GM21360 (cell line): ENCODE measurements at regions not wholly inside any gene's neighbourhood (a gene's known extent, or its start where the extent isn't known, plus 50 kb on each side); places are given as distances from the start of the nearest gene placed in this dataset.

Experiments used
- ATAC-seq: cut with Tn5 transposase; IDR thresholded peaks from one replicate; pipeline ENCODE4 v1.9.1; 2021; ENCODE audit warnings: mild to moderate bottlenecking, moderate library complexity; ENCODE audit not compliant: unreplicated experiment

DNA sequence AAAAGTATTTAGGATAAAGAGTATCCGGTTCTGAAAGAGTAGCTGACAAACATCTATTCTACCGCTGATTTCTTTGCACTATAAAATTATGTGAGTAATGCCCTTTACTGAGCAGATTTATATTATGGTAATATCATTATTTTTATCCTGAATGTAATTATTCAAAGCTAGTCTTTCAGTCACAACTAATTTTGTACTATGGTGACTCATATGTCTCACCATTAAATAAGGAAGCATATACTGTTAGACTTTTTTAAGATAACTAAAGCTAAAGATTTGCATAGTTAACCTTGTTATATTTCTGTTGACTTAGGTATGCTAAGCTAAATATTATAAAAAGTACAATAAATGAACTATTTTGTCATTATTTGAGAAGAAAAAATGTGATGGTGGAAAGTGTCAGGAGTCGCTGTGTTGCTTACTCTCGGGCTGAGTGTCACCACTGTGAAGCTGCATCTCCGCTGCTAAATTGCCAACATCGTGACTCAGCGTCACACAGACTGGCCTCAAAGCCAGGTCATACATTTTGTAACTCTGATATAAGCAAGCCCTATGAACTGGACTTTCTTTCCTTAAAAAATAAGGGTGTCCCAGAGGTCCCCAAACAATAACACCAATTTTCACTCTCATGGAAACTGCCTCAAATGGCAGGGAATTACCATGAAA lies 69.1 kb upstream of the SSTR1 start:
- ATAC-seq = no peak

DNA sequence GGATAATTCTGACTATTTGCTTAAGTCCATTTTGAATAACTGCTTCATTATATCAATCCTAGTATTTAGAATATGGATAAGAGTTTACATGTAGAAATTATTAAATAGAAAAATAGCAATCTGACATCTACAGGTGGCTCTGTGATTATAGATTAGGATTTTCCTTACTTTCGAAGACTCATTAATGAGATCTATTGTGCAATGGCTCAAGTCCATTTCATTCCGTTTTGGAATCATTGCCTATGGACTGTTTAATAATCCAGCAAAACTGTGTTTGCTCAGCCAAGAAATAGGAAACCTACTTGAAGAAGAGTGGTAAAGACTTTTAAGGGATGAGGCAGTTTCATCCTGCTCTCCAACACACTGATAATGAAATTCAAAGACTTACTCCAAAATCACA lies 67.8 kb upstream of the SSTR1 start:
- no peak for ATAC-seq

GRCh38 chr14:38143170-38143569 lies 64.5 kb upstream of the SSTR1 start:
- no peak for ATAC-seq

DNA sequence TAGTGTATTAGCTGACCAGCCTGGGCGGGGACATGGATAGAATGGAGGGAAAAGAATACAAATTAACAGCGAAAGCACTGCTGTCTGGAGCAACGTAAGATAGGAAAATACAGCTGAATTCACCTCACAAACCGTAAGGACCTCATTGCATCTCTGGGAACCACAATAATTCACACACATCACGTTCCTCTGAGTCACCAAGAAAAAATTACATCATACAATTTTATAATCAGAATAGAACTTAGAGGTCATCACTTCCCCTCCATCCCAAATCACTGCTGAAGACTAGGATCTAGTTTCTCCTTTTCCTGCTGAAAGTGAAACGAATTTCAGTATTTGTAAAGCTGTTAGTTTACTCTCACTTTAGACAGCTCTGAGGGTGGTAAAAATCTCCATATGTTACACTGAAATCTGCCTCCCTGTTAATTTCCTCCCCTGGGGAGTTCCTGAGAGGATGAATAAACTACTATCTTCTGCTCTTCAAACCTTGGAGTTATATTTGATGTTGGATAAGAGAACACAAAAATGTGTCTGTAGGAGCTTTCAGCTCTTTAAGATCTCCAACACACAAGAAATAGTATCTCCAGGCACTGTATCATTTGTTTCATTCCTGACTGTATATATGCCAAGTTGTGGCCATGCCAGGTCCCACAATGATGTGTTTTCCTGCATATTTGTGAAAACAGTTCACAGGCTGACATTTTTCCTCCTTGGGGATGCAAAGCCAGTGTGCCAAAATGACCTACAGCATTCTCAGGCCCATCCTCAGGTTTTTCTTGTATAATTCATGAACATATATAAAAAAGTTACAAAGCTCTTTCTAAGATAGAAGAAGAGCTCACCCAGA lies 63.8 kb upstream of the SSTR1 start:
- ATAC-seq = no peak

DNA sequence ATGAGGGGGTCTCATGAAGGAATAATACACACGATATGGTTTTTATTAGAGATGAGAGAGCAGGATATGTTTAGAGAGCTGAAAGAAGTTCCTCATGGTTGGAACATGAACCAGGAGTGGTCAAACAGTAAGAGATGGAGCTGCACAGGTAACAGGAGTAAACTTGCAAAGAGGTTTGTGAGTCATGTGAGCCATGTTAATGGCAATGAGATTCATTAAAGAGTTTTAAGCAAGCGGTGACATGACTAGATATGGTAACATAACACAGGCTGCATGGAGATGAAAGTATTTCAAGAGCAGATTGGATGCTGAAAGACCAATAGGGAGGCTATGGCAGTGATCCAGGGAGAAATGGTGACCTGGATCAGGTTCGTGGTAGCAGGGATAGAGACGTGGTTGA lies 62.6 kb upstream of the SSTR1 start:
- ATAC-seq = no peak

DNA sequence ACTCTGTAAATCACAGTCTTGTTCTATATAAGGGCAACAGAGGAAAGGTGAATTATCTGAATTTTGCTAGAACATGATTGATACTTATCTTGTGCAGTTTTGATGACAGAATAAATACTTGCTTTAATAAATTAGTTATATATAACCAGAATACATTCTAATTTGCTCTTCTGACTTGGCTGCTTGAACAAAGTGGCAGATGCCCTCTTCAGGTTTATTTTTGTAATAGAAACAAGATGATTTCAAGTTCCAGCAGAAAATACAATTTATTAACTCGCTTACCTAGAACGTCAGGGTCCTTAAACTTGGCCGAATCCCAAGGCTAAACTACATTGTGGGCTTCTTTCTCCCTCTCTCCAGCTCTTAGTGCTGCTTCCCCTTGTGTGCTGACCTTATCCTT lies 57.6 kb upstream of the SSTR1 start:
- no peak for ATAC-seq
